ENCODE measurements at regions not wholly inside any gene's neighbourhood (a gene's known extent, or its start where the extent isn't known, plus 50 kb on each side); places are given as distances from the start of the nearest gene placed in this dataset.
"Not testable (repeated sequence)": the region's sequence is repeated elsewhere in the genome, so short reads cannot be mapped to it uniquely, and the experiment has no call there.

DNA sequence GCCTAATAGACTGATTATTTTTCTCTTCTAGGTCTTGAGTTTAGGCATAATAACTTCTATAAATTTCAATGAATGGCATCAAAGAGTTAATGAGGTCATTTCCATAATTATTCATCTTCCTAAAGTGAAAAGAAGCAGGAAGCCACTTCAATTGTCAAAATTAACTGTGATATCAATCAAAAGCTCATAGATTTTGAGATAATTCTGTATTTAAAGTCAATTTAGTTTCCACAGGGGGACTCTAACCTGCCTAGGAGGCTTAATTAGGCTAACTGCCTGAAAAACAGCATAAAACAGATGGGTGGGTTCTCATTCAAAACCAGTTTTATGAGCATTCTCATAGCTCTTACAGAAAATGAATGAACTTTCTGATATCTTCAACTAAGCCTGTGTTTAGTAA is 177.8 kb downstream of the OTOL1 start:
- ATAC-seq = no peak

DNA sequence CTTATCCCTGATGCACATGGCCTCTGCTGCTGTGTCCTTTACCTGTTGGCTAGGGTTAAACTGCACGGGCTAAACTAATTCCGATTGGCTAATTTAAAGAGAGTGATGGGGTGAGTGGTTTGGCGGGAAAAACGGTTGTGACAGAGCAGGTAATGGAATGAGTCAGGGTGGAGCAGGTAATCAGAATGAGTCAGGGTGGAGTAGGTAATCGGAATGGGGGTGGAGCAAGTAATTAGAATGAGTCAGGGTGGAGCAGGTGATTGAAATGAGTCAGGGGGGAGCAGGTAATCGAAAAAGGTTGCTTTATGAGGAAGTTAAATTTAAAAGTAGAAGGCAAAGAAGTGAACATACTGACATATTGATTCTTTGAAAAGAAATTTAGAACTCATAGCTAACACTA is 185.2 kb downstream of the OTOL1 start:
- H3K27ac ChIP-seq; ATAC-seq; DNase-seq; H3K36me3 ChIP-seq (replicated peaks in 1 of 2; ENCODE audit: insufficient read depth in 1 of 2, low read depth in 2 of 2); intact Hi-C loops (cut with DNase I); H3K4me1 ChIP-seq; H3K9me3 ChIP-seq; H3K27me3 ChIP-seq; H3K4me3 ChIP-seq: not testable (repeated sequence)
- 64 to 67% methylated on average over 6 of the region's 6 CpGs for WGBS, 2 donors

More for the DNA sequence above, 177.8 kb downstream of the OTOL1 start:
- intact Hi-C loops (cut with DNase I) = no loop called here
- TF ChIP-seq, protein P1, sequence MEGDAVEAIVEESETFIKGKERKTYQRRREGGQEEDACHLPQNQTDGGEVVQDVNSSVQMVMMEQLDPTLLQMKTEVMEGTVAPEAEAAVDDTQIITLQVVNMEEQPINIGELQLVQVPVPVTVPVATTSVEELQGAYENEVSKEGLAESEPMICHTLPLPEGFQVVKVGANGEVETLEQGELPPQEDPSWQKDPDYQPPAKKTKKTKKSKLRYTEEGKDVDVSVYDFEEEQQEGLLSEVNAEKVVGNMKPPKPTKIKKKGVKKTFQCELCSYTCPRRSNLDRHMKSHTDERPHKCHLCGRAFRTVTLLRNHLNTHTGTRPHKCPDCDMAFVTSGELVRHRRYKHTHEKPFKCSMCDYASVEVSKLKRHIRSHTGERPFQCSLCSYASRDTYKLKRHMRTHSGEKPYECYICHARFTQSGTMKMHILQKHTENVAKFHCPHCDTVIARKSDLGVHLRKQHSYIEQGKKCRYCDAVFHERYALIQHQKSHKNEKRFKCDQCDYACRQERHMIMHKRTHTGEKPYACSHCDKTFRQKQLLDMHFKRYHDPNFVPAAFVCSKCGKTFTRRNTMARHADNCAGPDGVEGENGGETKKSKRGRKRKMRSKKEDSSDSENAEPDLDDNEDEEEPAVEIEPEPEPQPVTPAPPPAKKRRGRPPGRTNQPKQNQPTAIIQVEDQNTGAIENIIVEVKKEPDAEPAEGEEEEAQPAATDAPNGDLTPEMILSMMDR (IDR thresholded peaks at IDR 0.05) = no peak
- no peak for TF ChIP-seq POLR2A (IDR thresholded peaks at IDR 0.05)
- DNase-seq = no peak
- Histone ChIP-seq H3K9me3 (no peaks in the 10 kb centered on the region), H3K27me3 (no peaks in the 10 kb centered on the region), H3K36me3 (replicated peaks in 1 of 2; ENCODE audit: insufficient read depth in 1 of 2, low read depth in 2 of 2) (no peaks in the 10 kb centered on the region), H3K4me3 (no peak overlapping the region), H3K4me1 (no peaks in the 10 kb centered on the region), H3K27ac (no peak overlapping the region)

DNA sequence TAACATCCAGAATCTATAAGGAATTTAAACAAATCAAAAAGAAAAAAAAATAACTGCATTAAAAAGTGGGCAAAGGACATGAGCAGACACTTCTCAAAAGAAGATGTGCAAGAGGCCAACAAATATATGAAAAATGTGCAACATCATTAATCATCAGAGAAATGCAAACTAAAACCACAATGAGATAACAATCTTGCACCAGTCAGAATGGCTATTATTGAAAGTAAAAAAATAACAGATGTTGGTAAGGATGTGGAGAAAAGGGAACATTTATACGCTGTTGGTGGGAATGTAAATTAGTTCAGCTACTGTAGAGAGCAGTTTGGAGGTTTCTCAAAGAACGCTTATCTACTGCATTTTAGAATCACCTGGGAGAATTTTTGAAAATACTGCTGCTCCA is 186.1 kb downstream of the OTOL1 start:
- Histone ChIP-seq H3K27me3 (no peaks in the 10 kb centered on the region), H3K4me3 (no peak overlapping the region), H3K4me1 (no peaks in the 10 kb centered on the region), H3K9me3 (no peaks in the 10 kb centered on the region), H3K36me3 (replicated peaks in 1 of 2; ENCODE audit: insufficient read depth in 1 of 2, low read depth in 2 of 2) (no peaks in the 10 kb centered on the region), H3K27ac (no peak overlapping the region)
- 39 to 51% methylated on average over 2 of the region's 2 CpGs for WGBS, 2 donors
- no peak for ATAC-seq
- TF ChIP-seq, protein P1 (IDR thresholded peaks at IDR 0.05) = no peak
- DNase-seq = no peak
- intact Hi-C loops (cut with DNase I) = no loop called here

DNA sequence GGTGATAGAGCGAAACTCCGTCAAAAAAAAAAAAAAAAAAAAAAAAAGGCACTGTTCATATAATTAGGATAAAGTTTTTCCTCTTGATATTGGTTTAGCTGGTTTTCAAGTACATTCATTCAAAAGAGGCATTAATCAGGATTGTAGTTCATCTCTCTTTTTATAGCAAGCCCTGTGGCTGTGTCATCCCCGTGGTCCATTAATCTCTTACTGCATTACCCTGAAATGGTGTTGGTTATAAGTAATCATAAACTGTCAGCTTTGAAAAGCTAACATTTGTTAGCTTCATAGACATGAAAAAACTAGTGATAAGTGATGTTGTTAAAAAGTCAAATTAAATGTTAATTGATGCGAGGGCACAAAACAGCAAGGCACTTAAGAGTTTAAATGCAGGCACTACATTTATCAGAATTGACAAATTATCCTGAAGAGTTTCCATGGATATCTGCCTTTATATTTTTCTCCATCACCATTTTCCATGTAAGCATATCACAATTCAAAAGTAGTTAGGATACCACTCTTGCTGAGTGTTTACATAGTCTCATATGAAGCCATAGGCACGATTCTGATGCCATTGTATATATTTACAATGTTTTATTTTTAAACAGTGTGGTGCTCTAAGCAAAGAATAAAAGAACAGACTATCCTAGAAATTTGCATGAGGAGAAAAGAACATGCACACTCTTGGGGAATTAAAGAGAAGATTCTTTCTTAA is 193.1 kb downstream of the OTOL1 start:
- H3K4me1 ChIP-seq = no peaks in the 10 kb centered on the region
- intact Hi-C loops (cut with DNase I) = no loop called here
- H3K4me3 ChIP-seq = no peak overlapping the region
- DNase-seq (no peak), ATAC-seq (no peak)
- no peaks in the 10 kb centered on the region for H3K36me3 ChIP-seq (replicated peaks in 1 of 2; ENCODE audit: insufficient read depth in 1 of 2, low read depth in 2 of 2)
- H3K9me3 ChIP-seq = no peaks in the 10 kb centered on the region
- TF ChIP-seq, protein P1 (IDR thresholded peaks at IDR 0.05) = no peak
- no peak for TF ChIP-seq POLR2A (IDR thresholded peaks at IDR 0.05)
- 71 to 74% methylated on average over 5 of the region's 5 CpGs for WGBS, 2 donors
- no peak overlapping the region for H3K27ac ChIP-seq
- no peaks in the 10 kb centered on the region for H3K27me3 ChIP-seq

DNA sequence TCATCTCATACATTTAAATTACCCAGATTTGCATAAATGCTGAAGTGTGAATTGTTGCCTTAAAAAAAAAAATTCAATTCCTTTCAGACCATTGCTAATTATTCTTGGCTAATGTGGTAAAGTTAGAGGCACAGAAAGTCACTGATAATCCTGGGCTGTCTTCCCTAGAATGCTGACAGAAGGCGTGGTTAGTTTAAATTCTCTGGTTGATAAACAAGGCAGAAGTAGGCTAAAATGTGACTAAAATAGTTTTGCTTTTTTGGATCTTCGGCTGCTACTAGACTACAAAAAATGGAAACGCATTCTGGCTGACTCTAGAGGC is 193.7 kb downstream of the OTOL1 start:
- Histone ChIP-seq H3K27ac (no peak overlapping the region), H3K9me3 (no peaks in the 10 kb centered on the region), H3K36me3 (replicated peaks in 1 of 2; ENCODE audit: insufficient read depth in 1 of 2, low read depth in 2 of 2) (no peaks in the 10 kb centered on the region), H3K4me1 (no peaks in the 10 kb centered on the region), H3K4me3 (no peak overlapping the region), H3K27me3 (no peaks in the 10 kb centered on the region)
- no peak for ATAC-seq
- intact Hi-C loops (cut with DNase I) = no loop called here
- whole genome bisulfite sequencing, 2 donors = 44 to 56% methylated on average over 3 of the region's 3 CpGs
- no peak for TF ChIP-seq POLR2A (IDR thresholded peaks at IDR 0.05)
- TF ChIP-seq, protein P1 (IDR thresholded peaks at IDR 0.05) = no peak
- no peak for DNase-seq

Measured in body of pancreas (tissue), 4 donors.